Body of pancreas (tissue), 4 donors: ENCODE measurements at regions not wholly inside any gene's neighbourhood (a gene's known extent, or its start where the extent isn't known, plus 50 kb on each side); places are given as distances from the start of the nearest gene placed in this dataset.

Experiments
- ATAC-seq: fragments of 150-250 bp; one replicate; pipeline ENCODE4 v1.9.1; 2016
- DNase-seq, 4 donors: peaks; one replicate each; pipeline ENCODE4 v3.0.0-alpha.2; 2019
- H3K27ac ChIP-seq, 4 donors: fragments of 200-600 bp; sonication (generic); 1 replicate in 3 of 4; 2 replicates in 1 of 4; pipeline versions ENCODE4 v1.5.1 to v1.6.1; 2016 to 2019; ENCODE audit warnings: mild to moderate bottlenecking in 1 of 4, mixed read lengths in 1 of 4, moderate library complexity in 1 of 4
- H3K27me3 ChIP-seq, 2 donors: fragments of 200-600 bp; sonication (generic); one replicate each; pipeline ENCODE4 v1.6.0; 2016; ENCODE audit warnings: mild to moderate bottlenecking in 1 of 2
- H3K36me3 ChIP-seq, 2 donors: fragments of 200-600 bp; sonication (generic); replicated peaks in 1 of 2; 2 replicates each; pipeline ENCODE4 v1.5.1; 2016; ENCODE audit warnings: low read depth in 2 of 2; ENCODE audit not compliant: insufficient read depth in 1 of 2
- H3K4me1 ChIP-seq: fragments of 200-600 bp; sonication (generic); one replicate; pipeline ENCODE4 v1.6.0; 2016
- H3K4me3 ChIP-seq, 2 donors: fragments of 200-600 bp; sonication (generic); 1 replicate in 1 of 2; 2 replicates in 1 of 2; pipeline ENCODE4 v1.5.1; 2016 to 2019
- H3K9me3 ChIP-seq, 3 donors: fragments of 200-600 bp; sonication (generic); 1 replicate in 2 of 3; 2 replicates in 1 of 3; pipeline ENCODE4 v1.5.1; 2016
- CTCF ChIP-seq, 7 experiments: fragments of 450-650 bp in 4 of 7; fragments of 200-600 bp in 3 of 7; sonication (generic) in 3 of 7; IDR thresholded peaks; one replicate each; pipeline ENCODE4 v1.5.1; 2016 to 2019; ENCODE audit warnings: antibody characterized with exemption in 7 of 7
- POLR2A ChIP-seq, 3 donors: fragments of 450-650 bp; IDR thresholded peaks; one replicate each; pipeline ENCODE4 v1.6.1; 2016; ENCODE audit warnings: antibody characterized with exemption in 3 of 3, mild to moderate bottlenecking in 2 of 3
- WGBS, 2 donors: methylation state at CpG; one replicate each; pipeline ENCODE4 v1.1.5; 2017; 5-methylcytosine and 5-hydroxymethylcytosine counted together
- intact Hi-C: fragments of 100-400 bp; cut with DNase I; formaldehyde crosslinking; loops from one replicate; pipeline ENCODE4 v1.15.1; 2023

- no peaks in the 10 kb centered on the region for H3K4me1 ChIP-seq
Measured at GRCh38 chr4:53830511-53830910, 233.9 kb downstream of the CHIC2 start.

GRCh38 chr4:53821179-53821851, 230.0 kb upstream of the LNX1 start:
- intact Hi-C loops: no loop called here
- H3K4me3 ChIP-seq: no peak overlapping the region
- H3K36me3 ChIP-seq: no peaks in the 10 kb centered on the region
- DNase-seq (no peak), ATAC-seq (no peak)
- 52 to 61% methylated on average over 8 of the region's 8 CpGs for WGBS, 2 donors
- H3K27ac ChIP-seq: no peak overlapping the region
- H3K4me1 ChIP-seq: no peaks in the 10 kb centered on the region
- no peaks in the 10 kb centered on the region for H3K9me3 ChIP-seq
- no peaks in the 10 kb centered on the region for H3K27me3 ChIP-seq
- no peak for TF ChIP-seq CTCF (IDR thresholded peaks at IDR 0.05)
- no peak for TF ChIP-seq POLR2A (IDR thresholded peaks at IDR 0.05)

More at GRCh38 chr4:53830511-53830910, 233.9 kb downstream of the CHIC2 start:
- no peak overlapping the region for H3K27ac ChIP-seq
- no peak for TF ChIP-seq CTCF (IDR thresholded peaks at IDR 0.05)
- TF ChIP-seq POLR2A (IDR thresholded peaks at IDR 0.05): no peak
- DNase-seq (no peak), ATAC-seq (no peak)
- intact Hi-C loops: no loop called here
- H3K36me3 ChIP-seq: no peaks in the 10 kb centered on the region
- peaks cover 0 to 6% (median 0%) of the 10 kb centered on the region in 3 donors for H3K9me3 ChIP-seq
- H3K4me3 ChIP-seq: no peak overlapping the region
- H3K27me3 ChIP-seq: no peaks in the 10 kb centered on the region

- WGBS, 2 donors: 48 to 54% methylated on average over 5 of the region's 5 CpGs
- H3K36me3 ChIP-seq: no peaks in the 10 kb centered on the region
- no peak for ATAC-seq
- H3K4me3 ChIP-seq: no peak overlapping the region
- H3K27ac ChIP-seq: no peak overlapping the region
- H3K4me1 ChIP-seq: no peaks in the 10 kb centered on the region
- no peak for DNase-seq
- intact Hi-C loops: no loop called here
- no peak for TF ChIP-seq CTCF (IDR thresholded peaks at IDR 0.05)
- no peak for TF ChIP-seq POLR2A (IDR thresholded peaks at IDR 0.05)
- H3K27me3 ChIP-seq: no peaks in the 10 kb centered on the region
- H3K9me3 ChIP-seq: no peaks in the 10 kb centered on the region
Measured at GRCh38 chr4:53818104-53818503, 226.8 kb upstream of the LNX1 start.

GRCh38 chr4:53816561-53816960, 225.3 kb upstream of the LNX1 start:
- no peak for TF ChIP-seq CTCF (IDR thresholded peaks at IDR 0.05)
- no peak for TF ChIP-seq POLR2A (IDR thresholded peaks at IDR 0.05)
- no peak for ATAC-seq
- no peak for DNase-seq
- no peaks in the 10 kb centered on the region for H3K4me1 ChIP-seq
- H3K4me3 ChIP-seq: no peak overlapping the region
- no peaks in the 10 kb centered on the region for H3K36me3 ChIP-seq
- intact Hi-C loops: no loop called here
- WGBS, 2 donors: 57 to 71% methylated on average over 9 to 10 of the region's 10 CpGs
- no peak overlapping the region for H3K27ac ChIP-seq
- no peaks in the 10 kb centered on the region for H3K9me3 ChIP-seq
- H3K27me3 ChIP-seq: no peaks in the 10 kb centered on the region

- TF ChIP-seq CTCF (IDR thresholded peaks at IDR 0.05) (no peak), POLR2A (IDR thresholded peaks at IDR 0.05) (no peak)
- no peak for ATAC-seq
Measured at GRCh38 chr4:53815281-53815680, 224.0 kb upstream of the LNX1 start.

More at GRCh38 chr4:53815281-53815680, 224.0 kb upstream of the LNX1 start:
- Histone ChIP-seq H3K4me1 (no peaks in the 10 kb centered on the region), H3K27ac (no peak overlapping the region), H3K27me3 (no peaks in the 10 kb centered on the region), H3K4me3 (no peak overlapping the region), H3K36me3 (no peaks in the 10 kb centered on the region), H3K9me3 (no peaks in the 10 kb centered on the region)
- WGBS, 2 donors: 72 to 81% methylated on average over 3 of the region's 3 CpGs
- no peak for DNase-seq
- intact Hi-C loops: no loop called here
